HG03520 (cell line): ENCODE measurements at regions not wholly inside any gene's neighbourhood (a gene's known extent, or its start where the extent isn't known, plus 50 kb on each side); places are given as distances from the start of the nearest gene placed in this dataset.
"Not testable (repeated sequence)": the region's sequence is repeated elsewhere in the genome, so short reads cannot be mapped to it uniquely, and the experiment has no call there.

ENCODE experiments used
- ATAC-seq: cut with Tn5 transposase; IDR thresholded peaks from one replicate; pipeline ENCODE4 v1.9.1; 2021; ENCODE audit warnings: mild to moderate bottlenecking, moderate library complexity; ENCODE audit not compliant: unreplicated experiment

- ATAC-seq, result not testable (repeated sequence)
Observed at GRCh38 chr1:176396604-176397395, 66.2 kb upstream of the PAPPA2 start.

GRCh38 chr1:176391621-176392020 is 71.4 kb upstream of the PAPPA2 start:
- no peak for ATAC-seq

GRCh38 chr1:176384841-176385240 is 78.1 kb upstream of the PAPPA2 start:
- no peak for ATAC-seq

GRCh38 chr1:176382163-176382562 is 80.8 kb upstream of the PAPPA2 start:
- no peak for ATAC-seq

- no peak for ATAC-seq
Observed at GRCh38 chr1:176379626-176380339, 83.2 kb upstream of the PAPPA2 start.

- peak; percentile 97 for ATAC-seq
Observed at GRCh38 chr1:176374967-176375569, 87.9 kb upstream of the PAPPA2 start.

- no peak for ATAC-seq
Observed at GRCh38 chr1:176364236-176364905, 98.6 kb upstream of the PAPPA2 start.

- not testable (repeated sequence) for ATAC-seq
Observed at GRCh38 chr1:176349135-176349715, 113.8 kb upstream of the PAPPA2 start.

GRCh38 chr1:176341656-176342055 is 121.3 kb upstream of the PAPPA2 start:
- ATAC-seq, result no peak

GRCh38 chr1:176338877-176339276 is 124.1 kb upstream of the PAPPA2 start:
- ATAC-seq, result no peak

GRCh38 chr1:176330782-176331181 is 123.7 kb upstream of the COP1 start:
- no peak for ATAC-seq

- ATAC-seq, result no peak
Observed at GRCh38 chr1:176325664-176326063, 118.6 kb upstream of the COP1 start.

GRCh38 chr1:176323472-176323871 is 116.4 kb upstream of the COP1 start:
- ATAC-seq, result no peak

GRCh38 chr1:176315519-176316220 is 108.6 kb upstream of the COP1 start:
- no peak for ATAC-seq

- not testable (repeated sequence) for ATAC-seq
Observed at GRCh38 chr1:176296602-176297001, 89.5 kb upstream of the COP1 start.

GRCh38 chr1:176285996-176286395 is 78.9 kb upstream of the COP1 start:
- no peak for ATAC-seq

- no peak for ATAC-seq
Observed at GRCh38 chr1:176271572-176271971, 64.5 kb upstream of the COP1 start.
